ENCODE measurements at regions not wholly inside any gene's neighbourhood (a gene's known extent, or its start where the extent isn't known, plus 50 kb on each side); places are given as distances from the start of the nearest gene placed in this dataset.

GRCh38 chr6:106770081-106770480 lies 140.7 kb downstream of the QRSL1 start:
- H3K27ac ChIP-seq (ENCODE audit: control insufficient read depth, insufficient read depth): no peak overlapping the region
- in situ Hi-C loops (cut with MboI) (no loop called here), intact Hi-C loops (cut with micrococcal nuclease; ENCODE audit: unreplicated experiment) (no loop called here)
- H3K9ac ChIP-seq (ENCODE audit: control insufficient read depth, insufficient read depth, low read length): no peak overlapping the region
- ChIA-PET RAD21 (ENCODE audit: unreplicated experiment) (no interaction called here), CTCF (no interaction called here), POLR2A (no interaction called here), SMC1A (ENCODE audit: uncharacterized antibody, unreplicated experiment) (interaction anchor here (0.7 kb wide), 1 partner anchor 9 kb away, joined by 3 read pairs; no protein-coding TSS in a partner anchor)
- no peaks in the 10 kb centered on the region; the same call in 2 of the 3 replicates for H3K9me3 ChIP-seq (replicated peaks; ENCODE audit: control insufficient read depth, insufficient read depth, low read length)
- FAIRE-seq (no peak), ATAC-seq (no peak), DNase-seq (ENCODE audit: low read depth, low spot score) (no peak)
- H3K27me3 ChIP-seq (replicated peaks in 1 of 2; ENCODE audit: control insufficient read depth in 2 of 2, insufficient read depth in 2 of 2, low read length in 1 of 2): no peaks in the 10 kb centered on the region
- TF ChIP-seq IRF4 (IDR thresholded peaks at IDR 0.05; ENCODE audit: low read depth, low read length) (no peak), BCLAF1 (IDR thresholded peaks at IDR 0.05) (no peak), BCL11A (IDR thresholded peaks at IDR 0.05; ENCODE audit: low read depth, low read length) (no peak)
- no peak overlapping the region for H3K4me3 ChIP-seq
- H3K4me1 ChIP-seq (ENCODE audit: control insufficient read depth, insufficient read depth, low read length): no peaks in the 10 kb centered on the region
- H3K4me2 ChIP-seq (ENCODE audit: control insufficient read depth, insufficient read depth): no peak overlapping the region
- WGBS (ENCODE audit: insufficient coverage, insufficient replicate concordance, low lambda C conversion rate, missing lambda C conversion rate): 71% methylated on average over 1 of the region's 1 CpG
- H3K79me2 ChIP-seq (ENCODE audit: control insufficient read depth, insufficient read depth, low read length): no peaks in the 10 kb centered on the region
- H3K36me3 ChIP-seq (ENCODE audit: control insufficient read depth in 2 of 2, insufficient read depth in 2 of 2, low read length in 1 of 2): no peaks in the 10 kb centered on the region
- BruUV-seq (replicated peaks): no TSS peak
- no peak overlapping the region for H2AFZ ChIP-seq (ENCODE audit: control insufficient read depth, low read depth, low read length)
- no peaks in the 10 kb centered on the region for H4K20me1 ChIP-seq (ENCODE audit: control insufficient read depth, insufficient read depth)

GRCh38 chr6:106767271-106767670 lies 137.9 kb downstream of the QRSL1 start:
- H3K27ac ChIP-seq (ENCODE audit: control insufficient read depth, insufficient read depth): no peak overlapping the region
- H3K36me3 ChIP-seq (ENCODE audit: control insufficient read depth in 2 of 2, insufficient read depth in 2 of 2, low read length in 1 of 2): no peaks in the 10 kb centered on the region
- H3K9me3 ChIP-seq (replicated peaks; ENCODE audit: control insufficient read depth, insufficient read depth, low read length): no peaks in the 10 kb centered on the region; the same call in 2 of the 3 replicates
- no peaks in the 10 kb centered on the region for H3K4me1 ChIP-seq (ENCODE audit: control insufficient read depth, insufficient read depth, low read length)
- RAD21 ChIA-PET (ENCODE audit: unreplicated experiment): interaction anchor here (1.6 kb wide), 1 partner anchor 80 kb away, joined by 3 read pairs; no protein-coding TSS in a partner anchor
- H4K20me1 ChIP-seq (ENCODE audit: control insufficient read depth, insufficient read depth): no peaks in the 10 kb centered on the region
- no TSS peak for BruUV-seq (replicated peaks)
- ATAC-seq (no peak), DNase-seq (ENCODE audit: low read depth, low spot score) (no peak), FAIRE-seq (no peak)
- intact Hi-C loops (cut with micrococcal nuclease; ENCODE audit: unreplicated experiment): no loop called here
- no peak overlapping the region for H3K4me2 ChIP-seq (ENCODE audit: control insufficient read depth, insufficient read depth)
- H3K27me3 ChIP-seq (replicated peaks in 1 of 2; ENCODE audit: control insufficient read depth in 2 of 2, insufficient read depth in 2 of 2, low read length in 1 of 2): no peaks in the 10 kb centered on the region
- POLR2A ChIA-PET: no interaction called here
- SMC1A ChIA-PET (ENCODE audit: uncharacterized antibody, unreplicated experiment): no interaction called here
- no peaks in the 10 kb centered on the region for H3K79me2 ChIP-seq (ENCODE audit: control insufficient read depth, insufficient read depth, low read length)
- 28% methylated on average over 1 of the region's 1 CpG for WGBS (ENCODE audit: insufficient coverage, insufficient replicate concordance, low lambda C conversion rate, missing lambda C conversion rate)
- CTCF ChIA-PET: interaction anchor here (0.6 kb wide), 1 partner anchor 8 kb away, joined by 3 read pairs; no protein-coding TSS in a partner anchor
- H2AFZ ChIP-seq (ENCODE audit: control insufficient read depth, low read depth, low read length): no peak overlapping the region
- H3K4me3 ChIP-seq: no peak overlapping the region
- in situ Hi-C loops (cut with MboI): no loop called here
- no peak overlapping the region for H3K9ac ChIP-seq (ENCODE audit: control insufficient read depth, insufficient read depth, low read length)
- TF ChIP-seq CUX1 (IDR thresholded peaks at IDR 0.05; ENCODE audit: insufficient replicate concordance, low read depth, low read length) (no peak), CHD4 (IDR thresholded peaks at IDR 0.05) (no peak), ZNF384 (IDR thresholded peaks at IDR 0.05; ENCODE audit: borderline replicate concordance, low read depth, low read length) (no peak), LARP7 (IDR thresholded peaks at IDR 0.05) (no peak), IKZF2 (IDR thresholded peaks at IDR 0.05) (no peak)
